Liver (tissue), 3 donors: ENCODE measurements at regions not wholly inside any gene's neighbourhood (a gene's known extent, or its start where the extent isn't known, plus 50 kb on each side); places are given as distances from the start of the nearest gene placed in this dataset.
"Not testable (repeated sequence)": the region's sequence is repeated elsewhere in the genome, so short reads cannot be mapped to it uniquely, and the experiment has no call there.

ENCODE experiments used
- EGR1 ChIP-seq, 2 donors: IDR thresholded peaks; 2 replicates each; pipeline ENCODE4 v1.6.1; 2016 to 2018; ENCODE audit warnings: antibody characterized with exemption in 2 of 2, low read depth in 2 of 2
- FOXA2 ChIP-seq: IDR thresholded peaks from 2 replicates; pipeline ENCODE4 v1.6.1; 2016; ENCODE audit warnings: antibody characterized with exemption
- GABPA ChIP-seq, 2 donors: IDR thresholded peaks in 1 of 2; conservative IDR thresholded peaks in 1 of 2; 2 replicates each; pipeline ENCODE4 v1.6.1; 2016; ENCODE audit warnings: antibody characterized with exemption in 2 of 2, mild to moderate bottlenecking in 1 of 2, moderate library complexity in 1 of 2
- JUND ChIP-seq, 2 donors: IDR thresholded peaks; 2 replicates each; pipeline ENCODE4 v1.6.1; 2016; ENCODE audit warnings: antibody characterized with exemption in 2 of 2
- RAD21 ChIP-seq, 2 donors: IDR thresholded peaks; 2 replicates each; pipeline ENCODE4 v1.6.1; 2016; ENCODE audit warnings: antibody characterized with exemption in 2 of 2, mild to moderate bottlenecking in 2 of 2
- TAF1 ChIP-seq: conservative IDR thresholded peaks from 2 replicates; pipeline ENCODE4 v1.6.1; 2016; ENCODE audit warnings: antibody characterized with exemption, mild to moderate bottlenecking
- TF ChIP-seq, protein P1 (sequence below): fragments of 150-350 bp; IDR thresholded peaks from 2 replicates; pipeline ENCODE4 v1.5.1; 2017; ENCODE audit warnings: improper control_type of control experiment, low read depth, low read length; ENCODE audit not compliant: missing input control
- TF ChIP-seq, protein P2 (sequence below): IDR thresholded peaks from 2 replicates; pipeline ENCODE4 v1.6.1; 2016; ENCODE audit warnings: antibody characterized with exemption
- TF ChIP-seq, protein P3 (sequence below): IDR thresholded peaks from 2 replicates; pipeline ENCODE4 v1.6.1; 2016; ENCODE audit warnings: antibody characterized with exemption, mild to moderate bottlenecking
- TF ChIP-seq, protein P4 (sequence below): IDR thresholded peaks from 2 replicates; pipeline ENCODE4 v1.6.1; 2016; ENCODE audit warnings: antibody characterized with exemption
- donor health status: healthy.
- donor health status: healthy.

DNA sequence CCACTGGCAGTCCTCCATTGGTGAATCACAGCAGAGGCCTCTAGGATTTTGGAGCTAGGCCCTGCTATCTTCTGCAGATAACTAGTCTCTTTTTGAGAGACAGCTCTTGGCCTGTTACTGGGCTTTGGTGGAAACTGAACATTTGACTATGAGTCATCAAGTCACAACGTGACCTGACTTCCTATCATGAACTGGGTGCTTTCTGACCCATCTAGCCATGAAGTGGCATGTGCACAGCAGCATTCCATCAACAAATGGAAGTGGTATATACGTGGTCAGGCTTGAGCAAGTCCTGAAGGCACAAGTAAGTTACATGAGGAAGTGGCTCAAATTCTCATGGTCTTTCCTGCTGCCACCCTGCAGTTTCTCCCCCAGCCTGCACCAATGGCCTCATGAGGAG is 228.5 kb downstream of the CDH19 start:
- TF ChIP-seq FOXA2; TAF1; RAD21 (IDR thresholded peaks at IDR 0.05); JUND (IDR thresholded peaks at IDR 0.05); EGR1 (IDR thresholded peaks at IDR 0.05; ENCODE audit: low read depth in 2 of 2); GABPA (IDR thresholded peaks at IDR 0.05 in 1 of 2, conservative IDR thresholded peaks at IDR 0.05 in 1 of 2): not testable (repeated sequence)
- TF ChIP-seq, protein P1, sequence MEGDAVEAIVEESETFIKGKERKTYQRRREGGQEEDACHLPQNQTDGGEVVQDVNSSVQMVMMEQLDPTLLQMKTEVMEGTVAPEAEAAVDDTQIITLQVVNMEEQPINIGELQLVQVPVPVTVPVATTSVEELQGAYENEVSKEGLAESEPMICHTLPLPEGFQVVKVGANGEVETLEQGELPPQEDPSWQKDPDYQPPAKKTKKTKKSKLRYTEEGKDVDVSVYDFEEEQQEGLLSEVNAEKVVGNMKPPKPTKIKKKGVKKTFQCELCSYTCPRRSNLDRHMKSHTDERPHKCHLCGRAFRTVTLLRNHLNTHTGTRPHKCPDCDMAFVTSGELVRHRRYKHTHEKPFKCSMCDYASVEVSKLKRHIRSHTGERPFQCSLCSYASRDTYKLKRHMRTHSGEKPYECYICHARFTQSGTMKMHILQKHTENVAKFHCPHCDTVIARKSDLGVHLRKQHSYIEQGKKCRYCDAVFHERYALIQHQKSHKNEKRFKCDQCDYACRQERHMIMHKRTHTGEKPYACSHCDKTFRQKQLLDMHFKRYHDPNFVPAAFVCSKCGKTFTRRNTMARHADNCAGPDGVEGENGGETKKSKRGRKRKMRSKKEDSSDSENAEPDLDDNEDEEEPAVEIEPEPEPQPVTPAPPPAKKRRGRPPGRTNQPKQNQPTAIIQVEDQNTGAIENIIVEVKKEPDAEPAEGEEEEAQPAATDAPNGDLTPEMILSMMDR: not testable (repeated sequence)
- TF ChIP-seq, protein P2, sequence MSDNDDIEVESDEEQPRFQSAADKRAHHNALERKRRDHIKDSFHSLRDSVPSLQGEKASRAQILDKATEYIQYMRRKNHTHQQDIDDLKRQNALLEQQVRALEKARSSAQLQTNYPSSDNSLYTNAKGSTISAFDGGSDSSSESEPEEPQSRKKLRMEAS: not testable (repeated sequence)
- TF ChIP-seq, protein P3, sequence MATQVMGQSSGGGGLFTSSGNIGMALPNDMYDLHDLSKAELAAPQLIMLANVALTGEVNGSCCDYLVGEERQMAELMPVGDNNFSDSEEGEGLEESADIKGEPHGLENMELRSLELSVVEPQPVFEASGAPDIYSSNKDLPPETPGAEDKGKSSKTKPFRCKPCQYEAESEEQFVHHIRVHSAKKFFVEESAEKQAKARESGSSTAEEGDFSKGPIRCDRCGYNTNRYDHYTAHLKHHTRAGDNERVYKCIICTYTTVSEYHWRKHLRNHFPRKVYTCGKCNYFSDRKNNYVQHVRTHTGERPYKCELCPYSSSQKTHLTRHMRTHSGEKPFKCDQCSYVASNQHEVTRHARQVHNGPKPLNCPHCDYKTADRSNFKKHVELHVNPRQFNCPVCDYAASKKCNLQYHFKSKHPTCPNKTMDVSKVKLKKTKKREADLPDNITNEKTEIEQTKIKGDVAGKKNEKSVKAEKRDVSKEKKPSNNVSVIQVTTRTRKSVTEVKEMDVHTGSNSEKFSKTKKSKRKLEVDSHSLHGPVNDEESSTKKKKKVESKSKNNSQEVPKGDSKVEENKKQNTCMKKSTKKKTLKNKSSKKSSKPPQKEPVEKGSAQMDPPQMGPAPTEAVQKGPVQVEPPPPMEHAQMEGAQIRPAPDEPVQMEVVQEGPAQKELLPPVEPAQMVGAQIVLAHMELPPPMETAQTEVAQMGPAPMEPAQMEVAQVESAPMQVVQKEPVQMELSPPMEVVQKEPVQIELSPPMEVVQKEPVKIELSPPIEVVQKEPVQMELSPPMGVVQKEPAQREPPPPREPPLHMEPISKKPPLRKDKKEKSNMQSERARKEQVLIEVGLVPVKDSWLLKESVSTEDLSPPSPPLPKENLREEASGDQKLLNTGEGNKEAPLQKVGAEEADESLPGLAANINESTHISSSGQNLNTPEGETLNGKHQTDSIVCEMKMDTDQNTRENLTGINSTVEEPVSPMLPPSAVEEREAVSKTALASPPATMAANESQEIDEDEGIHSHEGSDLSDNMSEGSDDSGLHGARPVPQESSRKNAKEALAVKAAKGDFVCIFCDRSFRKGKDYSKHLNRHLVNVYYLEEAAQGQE: not testable (repeated sequence)
- TF ChIP-seq, protein P4, sequence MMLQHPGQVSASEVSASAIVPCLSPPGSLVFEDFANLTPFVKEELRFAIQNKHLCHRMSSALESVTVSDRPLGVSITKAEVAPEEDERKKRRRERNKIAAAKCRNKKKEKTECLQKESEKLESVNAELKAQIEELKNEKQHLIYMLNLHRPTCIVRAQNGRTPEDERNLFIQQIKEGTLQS: not testable (repeated sequence)
